ENCODE measurements at regions not wholly inside any gene's neighbourhood (a gene's known extent, or its start where the extent isn't known, plus 50 kb on each side); places are given as distances from the start of the nearest gene placed in this dataset.

GRCh38 chr9:16031971-16032370 lies 479.1 kb downstream of the CCDC171 start:
- H4K5ac ChIP-seq (ENCODE audit: insufficient read length, low read depth, low read length): no peak overlapping the region
- H2BK120ac ChIP-seq (ENCODE audit: low read depth, low read length, poor library complexity, severe bottlenecking): no peak overlapping the region
- H3T11ph ChIP-seq (ENCODE audit: low read length): no peak overlapping the region
- no peak overlapping the region for H2AK5ac ChIP-seq (ENCODE audit: insufficient read length, low read length)
- no peaks in the 10 kb centered on the region for H3K27me3 ChIP-seq (ENCODE audit: insufficient read depth, low read length)
- no peak for TF ChIP-seq CTCF (conservative IDR thresholded peaks at IDR 0.05)
- H3K27ac Mint-ChIP-seq: no peak overlapping the region
- H4K91ac ChIP-seq (ENCODE audit: insufficient read length, low read depth, low read length): no peak overlapping the region
- no peaks in the 10 kb centered on the region for H3K4me1 ChIP-seq (ENCODE audit: insufficient read depth, low read length)
- H3K4me1 Mint-ChIP-seq: peaks cover 0 to 4% of the 10 kb centered on the region in 2 experiments; a peak in 1 of 4 replicates
- no peaks in the 10 kb centered on the region for H3K79me2 ChIP-seq (ENCODE audit: insufficient read depth, low read length)
- H2BK5ac ChIP-seq (ENCODE audit: insufficient read length, low read length): no peak overlapping the region
- H3K27me3 Mint-ChIP-seq (ENCODE audit: low read depth): no peaks in the 10 kb centered on the region
- H3K4me3 Mint-ChIP-seq: no peak overlapping the region
- H2BK12ac ChIP-seq (ENCODE audit: insufficient read length, low read depth, low read length): no peak overlapping the region
- no peak overlapping the region for H3K4ac ChIP-seq (ENCODE audit: low read depth, low read length)
- H3K23ac ChIP-seq (ENCODE audit: insufficient read length, low read depth, low read length): no peak overlapping the region
- no peaks in the 10 kb centered on the region; a peak in 1 of 7 replicates for H3K36me3 Mint-ChIP-seq (ENCODE audit: insufficient read depth in 1 of 3, low read depth in 3 of 3)
- H4K20me1 ChIP-seq (ENCODE audit: control insufficient read depth, insufficient read depth, insufficient read length): no peaks in the 10 kb centered on the region
- no peak overlapping the region for H3K14ac ChIP-seq (ENCODE audit: insufficient read depth, low read length)
- peaks cover 0 to 2% of the 10 kb centered on the region in 2 experiments; a peak in 1 of 5 replicates for H3K9me3 Mint-ChIP-seq
- no peaks in the 10 kb centered on the region for H3K79me1 ChIP-seq (ENCODE audit: insufficient read depth, low read depth, low read length, poor library complexity, severe bottlenecking)
- no peak overlapping the region for H3K56ac ChIP-seq (ENCODE audit: insufficient read length, low read depth, low read length)
- no peak overlapping the region for H3K27ac ChIP-seq (ENCODE audit: insufficient read length, low read depth, low read length)
- H4K8ac ChIP-seq (replicated peaks; ENCODE audit: insufficient read length, low read depth, low read length): no peak overlapping the region
- H3K4me2 ChIP-seq (ENCODE audit: insufficient read depth, insufficient read length, low read length): no peak overlapping the region
- H2BK15ac ChIP-seq (ENCODE audit: low read depth, low read length): no peak overlapping the region
- H3K23me2 ChIP-seq (ENCODE audit: insufficient read length, low read depth, low read length, poor library complexity, severe bottlenecking): no peaks in the 10 kb centered on the region
- H3K9me3 ChIP-seq (ENCODE audit: control insufficient read depth, low read depth, low read length): no peaks in the 10 kb centered on the region
- H2BK20ac ChIP-seq (ENCODE audit: low read depth, low read length, poor library complexity, severe bottlenecking): no peak overlapping the region
- H2AFZ ChIP-seq (ENCODE audit: low read length): no peak overlapping the region
- no peak for DNase-seq
- H3K9ac ChIP-seq (ENCODE audit: extremely low read depth, insufficient read length, low read length): no peak overlapping the region
- H3K18ac ChIP-seq (ENCODE audit: insufficient read length, low read depth, low read length): no peak overlapping the region
- no CpG with 5 or more reads among the region's 6 CpGs for WGBS (ENCODE audit: extremely low coverage, insufficient read length, low lambda C conversion rate)
